Skeletal muscle tissue (tissue), 3 donors: ENCODE measurements at regions not wholly inside any gene's neighbourhood (a gene's known extent, or its start where the extent isn't known, plus 50 kb on each side); places are given as distances from the start of the nearest gene placed in this dataset.

Source experiments
- H3K27ac ChIP-seq: one replicate; pipeline ENCODE4 v1.7.0; 2013; ENCODE audit warnings: mild to moderate bottlenecking, low read depth, low read length, inconsistent platforms
- H3K27me3 ChIP-seq, 3 donors: one replicate each; pipeline ENCODE4 v1.7.0; 2013; ENCODE audit warnings: low read length in 3 of 3; ENCODE audit not compliant: control insufficient read depth in 3 of 3, insufficient read depth in 3 of 3
- H3K36me3 ChIP-seq, 3 donors: one replicate each; pipeline ENCODE4 v1.7.0; 2013; ENCODE audit warnings: low read length in 3 of 3; ENCODE audit not compliant: control insufficient read depth in 3 of 3, insufficient read depth in 3 of 3
- H3K4me1 ChIP-seq, 3 donors: one replicate each; pipeline ENCODE4 v1.7.0; 2013; ENCODE audit warnings: low read length in 3 of 3, mild to moderate bottlenecking in 3 of 3; ENCODE audit not compliant: control insufficient read depth in 3 of 3, insufficient read depth in 3 of 3
- H3K4me3 ChIP-seq, 3 donors: one replicate each; pipeline ENCODE4 v1.7.0; 2013; ENCODE audit warnings: low read length in 3 of 3
- H3K9ac ChIP-seq, 3 donors: one replicate each; pipeline ENCODE4 v1.7.0; 2013; ENCODE audit warnings: low read length in 3 of 3, mild to moderate bottlenecking in 3 of 3, moderate library complexity in 2 of 3, low read depth in 1 of 3
- H3K9me3 ChIP-seq, 3 donors: one replicate each; pipeline ENCODE4 v1.7.0; 2013; ENCODE audit warnings: low read length in 3 of 3; ENCODE audit not compliant: control insufficient read depth in 3 of 3
- donor health status: Osteomylitis.

GRCh38 chr20:39632176-39632575 lies 670.0 kb downstream of the DHX35 start:
- H3K4me3 ChIP-seq = no peak overlapping the region
- H3K4me1 ChIP-seq = no peaks in the 10 kb centered on the region
- H3K9me3 ChIP-seq = no peaks in the 10 kb centered on the region
- peaks cover 0 to 4% (median 0%) of the 10 kb centered on the region in 3 donors for H3K27me3 ChIP-seq
- H3K9ac ChIP-seq = no peak overlapping the region
- no peaks in the 10 kb centered on the region for H3K36me3 ChIP-seq
- H3K27ac ChIP-seq = no peak overlapping the region

GRCh38 chr20:39631557-39631956 lies 669.4 kb downstream of the DHX35 start:
- no peak overlapping the region for H3K9ac ChIP-seq
- no peaks in the 10 kb centered on the region for H3K4me1 ChIP-seq
- no peaks in the 10 kb centered on the region for H3K9me3 ChIP-seq
- no peaks in the 10 kb centered on the region for H3K36me3 ChIP-seq
- no peak overlapping the region for H3K27ac ChIP-seq
- H3K27me3 ChIP-seq = peaks cover 0 to under 1% (median 0%) of the 10 kb centered on the region in 3 donors
- no peak overlapping the region for H3K4me3 ChIP-seq

GRCh38 chr20:39630215-39630908 lies 668.2 kb downstream of the DHX35 start:
- no peak overlapping the region for H3K9ac ChIP-seq
- no peaks in the 10 kb centered on the region for H3K27me3 ChIP-seq
- no peaks in the 10 kb centered on the region for H3K36me3 ChIP-seq
- H3K4me3 ChIP-seq = no peak overlapping the region
- H3K27ac ChIP-seq = no peak overlapping the region
- no peaks in the 10 kb centered on the region for H3K9me3 ChIP-seq
- H3K4me1 ChIP-seq = no peaks in the 10 kb centered on the region

GRCh38 chr20:39627765-39628164 lies 665.6 kb downstream of the DHX35 start:
- Histone ChIP-seq H3K9me3 (no peaks in the 10 kb centered on the region), H3K4me3 (no peak overlapping the region), H3K9ac (no peak overlapping the region), H3K27ac (no peak overlapping the region), H3K27me3 (no peaks in the 10 kb centered on the region), H3K4me1 (no peaks in the 10 kb centered on the region), H3K36me3 (no peaks in the 10 kb centered on the region)

- H3K9me3 ChIP-seq = no peaks in the 10 kb centered on the region
- no peaks in the 10 kb centered on the region for H3K4me1 ChIP-seq
- no peak overlapping the region for H3K27ac ChIP-seq
- no peak overlapping the region for H3K4me3 ChIP-seq
- H3K27me3 ChIP-seq = no peaks in the 10 kb centered on the region
- H3K9ac ChIP-seq = no peak overlapping the region
- no peaks in the 10 kb centered on the region for H3K36me3 ChIP-seq
Observed at GRCh38 chr20:39624316-39624715, 662.2 kb downstream of the DHX35 start.

- Histone ChIP-seq H3K36me3 (no peaks in the 10 kb centered on the region), H3K27me3 (no peaks in the 10 kb centered on the region), H3K4me3 (no peak overlapping the region), H3K4me1 (no peaks in the 10 kb centered on the region), H3K9me3 (no peaks in the 10 kb centered on the region), H3K9ac (no peak overlapping the region), H3K27ac (no peak overlapping the region)
Observed at GRCh38 chr20:39623584-39624234, 661.6 kb downstream of the DHX35 start.

- no peaks in the 10 kb centered on the region for H3K9me3 ChIP-seq
- no peaks in the 10 kb centered on the region for H3K36me3 ChIP-seq
- H3K4me3 ChIP-seq = no peak overlapping the region
- H3K4me1 ChIP-seq = no peaks in the 10 kb centered on the region
- H3K27ac ChIP-seq = no peak overlapping the region
- no peak overlapping the region for H3K9ac ChIP-seq
- no peaks in the 10 kb centered on the region for H3K27me3 ChIP-seq
Observed at GRCh38 chr20:39619271-39619785, 657.2 kb downstream of the DHX35 start.

GRCh38 chr20:39611901-39612300 lies 649.8 kb downstream of the DHX35 start:
- no peaks in the 10 kb centered on the region for H3K4me1 ChIP-seq
- no peak overlapping the region for H3K4me3 ChIP-seq
- H3K27ac ChIP-seq = no peak overlapping the region
- no peaks in the 10 kb centered on the region for H3K36me3 ChIP-seq
- no peak overlapping the region for H3K9ac ChIP-seq
- H3K27me3 ChIP-seq = no peaks in the 10 kb centered on the region
- no peaks in the 10 kb centered on the region for H3K9me3 ChIP-seq

GRCh38 chr20:39607141-39607540 lies 645.0 kb downstream of the DHX35 start:
- no peaks in the 10 kb centered on the region for H3K9me3 ChIP-seq
- H3K27ac ChIP-seq = no peak overlapping the region
- H3K36me3 ChIP-seq = no peaks in the 10 kb centered on the region
- no peak overlapping the region for H3K9ac ChIP-seq
- H3K4me1 ChIP-seq = no peaks in the 10 kb centered on the region
- no peaks in the 10 kb centered on the region for H3K27me3 ChIP-seq
- H3K4me3 ChIP-seq = no peak overlapping the region

GRCh38 chr20:39605908-39606307 lies 643.8 kb downstream of the DHX35 start:
- Histone ChIP-seq H3K27me3 (no peaks in the 10 kb centered on the region), H3K36me3 (no peaks in the 10 kb centered on the region), H3K9me3 (no peaks in the 10 kb centered on the region)

More at GRCh38 chr20:39605908-39606307, 643.8 kb downstream of the DHX35 start:
- H3K9ac ChIP-seq = no peak overlapping the region
- H3K4me3 ChIP-seq = no peak overlapping the region
- H3K4me1 ChIP-seq = no peaks in the 10 kb centered on the region
- no peak overlapping the region for H3K27ac ChIP-seq
